ENCODE measurements at regions not wholly inside any gene's neighbourhood (a gene's known extent, or its start where the extent isn't known, plus 50 kb on each side); places are given as distances from the start of the nearest gene placed in this dataset.

GRCh38 chr18:44079606-44080005 is 601.1 kb upstream of the SETBP1 start:
- TF ChIP-seq CTCF (IDR thresholded peaks at IDR 0.05) (no peak), EP300 (IDR thresholded peaks at IDR 0.05; ENCODE audit: low read depth) (no peak), POLR2A (IDR thresholded peaks at IDR 0.05) (no peak), POLR2AphosphoS5 (IDR thresholded peaks at IDR 0.05) (no peak)

Data from transverse colon (tissue), 4 donors.